ENCODE measurements at regions not wholly inside any gene's neighbourhood (a gene's known extent, or its start where the extent isn't known, plus 50 kb on each side); places are given as distances from the start of the nearest gene placed in this dataset.

DNA sequence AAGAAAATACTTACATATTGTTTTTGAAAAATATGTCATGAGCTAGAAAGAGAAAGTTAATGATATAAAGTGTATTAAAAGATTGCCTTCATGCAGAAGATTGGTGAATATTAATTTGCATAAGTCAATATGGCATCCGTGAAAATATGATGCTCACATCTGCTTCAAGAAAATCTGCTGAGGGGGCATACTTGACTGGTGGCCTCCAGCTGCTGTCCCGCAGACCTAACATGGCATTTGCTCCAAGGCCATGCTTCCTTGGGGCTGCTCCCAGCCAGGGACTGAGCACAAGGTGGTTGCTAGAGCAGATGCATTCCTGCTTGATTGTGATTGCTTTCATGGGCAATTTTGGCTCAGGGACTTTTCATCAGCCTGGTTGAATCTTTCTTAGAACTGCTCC, 133.8 kb downstream of the TTC6 start:
- TF ChIP-seq, protein P1, sequence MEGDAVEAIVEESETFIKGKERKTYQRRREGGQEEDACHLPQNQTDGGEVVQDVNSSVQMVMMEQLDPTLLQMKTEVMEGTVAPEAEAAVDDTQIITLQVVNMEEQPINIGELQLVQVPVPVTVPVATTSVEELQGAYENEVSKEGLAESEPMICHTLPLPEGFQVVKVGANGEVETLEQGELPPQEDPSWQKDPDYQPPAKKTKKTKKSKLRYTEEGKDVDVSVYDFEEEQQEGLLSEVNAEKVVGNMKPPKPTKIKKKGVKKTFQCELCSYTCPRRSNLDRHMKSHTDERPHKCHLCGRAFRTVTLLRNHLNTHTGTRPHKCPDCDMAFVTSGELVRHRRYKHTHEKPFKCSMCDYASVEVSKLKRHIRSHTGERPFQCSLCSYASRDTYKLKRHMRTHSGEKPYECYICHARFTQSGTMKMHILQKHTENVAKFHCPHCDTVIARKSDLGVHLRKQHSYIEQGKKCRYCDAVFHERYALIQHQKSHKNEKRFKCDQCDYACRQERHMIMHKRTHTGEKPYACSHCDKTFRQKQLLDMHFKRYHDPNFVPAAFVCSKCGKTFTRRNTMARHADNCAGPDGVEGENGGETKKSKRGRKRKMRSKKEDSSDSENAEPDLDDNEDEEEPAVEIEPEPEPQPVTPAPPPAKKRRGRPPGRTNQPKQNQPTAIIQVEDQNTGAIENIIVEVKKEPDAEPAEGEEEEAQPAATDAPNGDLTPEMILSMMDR (IDR thresholded peaks at IDR 0.05), result no peak
- TF ChIP-seq EZH2phosphoT487 (IDR thresholded peaks at IDR 0.05) (no peak), EZH2 (IDR thresholded peaks at IDR 0.05) (no peak)
